Ectodermal cell (in vitro differentiated cells): ENCODE measurements at regions not wholly inside any gene's neighbourhood (a gene's known extent, or its start where the extent isn't known, plus 50 kb on each side); places are given as distances from the start of the nearest gene placed in this dataset.

Experiments
- H3K27ac ChIP-seq: 2 replicates; pipeline ENCODE4 v1.7.0; 2013; ENCODE audit warnings: mild to moderate bottlenecking, low read depth, low read length; ENCODE audit not compliant: insufficient read depth, poor library complexity, severe bottlenecking
- H3K27me3 ChIP-seq: 2 replicates; pipeline ENCODE4 v1.7.0; 2013; ENCODE audit warnings: mild to moderate bottlenecking, low read length; ENCODE audit not compliant: insufficient read depth, control insufficient read depth, poor library complexity, severe bottlenecking
- H3K36me3 ChIP-seq: one replicate; pipeline ENCODE4 v1.7.0; 2013; ENCODE audit warnings: low read length; ENCODE audit not compliant: control insufficient read depth, insufficient read depth
- H3K4me1 ChIP-seq: one replicate; pipeline ENCODE4 v1.7.0; 2013; ENCODE audit warnings: low read length; ENCODE audit not compliant: control insufficient read depth, insufficient read depth
- H3K4me3 ChIP-seq: 2 replicates; pipeline ENCODE4 v1.7.0; 2013; ENCODE audit warnings: low read depth, low read length, control low read depth; ENCODE audit not compliant: insufficient read depth
- H3K9me3 ChIP-seq: 2 replicates; pipeline ENCODE4 v1.7.0; 2013; ENCODE audit warnings: mild to moderate bottlenecking, low read length, moderate library complexity; ENCODE audit not compliant: control insufficient read depth
- WGBS, 2 experiments: methylation state at CpG; one replicate each; pipeline ENCODE4 v1.1.7; 2013; ENCODE audit warnings: missing lambda C conversion rate in 2 of 2; 5-methylcytosine and 5-hydroxymethylcytosine counted together

GRCh38 chr11:134750619-134751018 lies 338.6 kb upstream of the B3GAT1 start:
- Histone ChIP-seq H3K27me3 (no peaks in the 10 kb centered on the region), H3K4me1 (no peaks in the 10 kb centered on the region), H3K36me3 (no peaks in the 10 kb centered on the region), H3K4me3 (no peak overlapping the region), H3K27ac (no peak overlapping the region), H3K9me3 (peaks cover 3% of the 10 kb centered on the region)
- 91 to 100% methylated on average over 2 of the region's 2 CpGs for WGBS, 2 experiments

- no peak overlapping the region for H3K27ac ChIP-seq
- no peaks in the 10 kb centered on the region for H3K4me1 ChIP-seq
- H3K27me3 ChIP-seq, result no peaks in the 10 kb centered on the region
- no peak overlapping the region for H3K4me3 ChIP-seq
- peaks cover 3% of the 10 kb centered on the region for H3K9me3 ChIP-seq
- H3K36me3 ChIP-seq, result no peaks in the 10 kb centered on the region
- 68% methylated on average over 5 of the region's 5 CpGs for WGBS, 2 experiments
Measured at GRCh38 chr11:134749040-134749839, 337.2 kb upstream of the B3GAT1 start.

- Histone ChIP-seq H3K36me3 (no peaks in the 10 kb centered on the region), H3K27me3 (no peaks in the 10 kb centered on the region), H3K4me1 (peaks cover 8% of the 10 kb centered on the region), H3K4me3 (no peak overlapping the region), H3K9me3 (peaks cover 3% of the 10 kb centered on the region), H3K27ac (no peak overlapping the region)
- 91 to 100% methylated on average over 2 of the region's 2 CpGs for WGBS, 2 experiments
Measured at GRCh38 chr11:134746609-134747008, 334.6 kb upstream of the B3GAT1 start.

- H3K4me1 ChIP-seq, result peaks cover 8% of the 10 kb centered on the region
- H3K9me3 ChIP-seq, result peaks cover 3% of the 10 kb centered on the region
- H3K36me3 ChIP-seq, result no peaks in the 10 kb centered on the region
- H3K27ac ChIP-seq, result no peak overlapping the region
- no peak overlapping the region for H3K4me3 ChIP-seq
- WGBS, 2 experiments, result 96 to 97% methylated on average over 3 of the region's 3 CpGs
- H3K27me3 ChIP-seq, result no peaks in the 10 kb centered on the region
Measured at GRCh38 chr11:134745456-134745855, 333.4 kb upstream of the B3GAT1 start.

- Histone ChIP-seq H3K4me1 (peaks cover 8% of the 10 kb centered on the region), H3K9me3 (peaks cover 3% of the 10 kb centered on the region), H3K36me3 (no peaks in the 10 kb centered on the region), H3K27ac (no peak overlapping the region), H3K4me3 (no peak overlapping the region), H3K27me3 (no peaks in the 10 kb centered on the region)
- WGBS, 2 experiments, result 97% methylated on average over 4 of the region's 4 CpGs
Measured at GRCh38 chr11:134743820-134744195, 331.8 kb upstream of the B3GAT1 start.

GRCh38 chr11:134742956-134743819 lies 331.1 kb upstream of the B3GAT1 start:
- H3K9me3 ChIP-seq, result peaks cover under 1% of the 10 kb centered on the region
- H3K4me3 ChIP-seq, result no peak overlapping the region

GRCh38 chr11:134742224-134742612 lies 330.2 kb upstream of the B3GAT1 start:
- no peaks in the 10 kb centered on the region for H3K27me3 ChIP-seq
- 93% methylated on average over 6 of the region's 6 CpGs for WGBS, 2 experiments
- H3K36me3 ChIP-seq, result no peaks in the 10 kb centered on the region
- no peak overlapping the region for H3K4me3 ChIP-seq
- H3K27ac ChIP-seq, result no peak overlapping the region
- peaks cover 8% of the 10 kb centered on the region for H3K4me1 ChIP-seq
- no peaks in the 10 kb centered on the region for H3K9me3 ChIP-seq

More at GRCh38 chr11:134742956-134743819, 331.1 kb upstream of the B3GAT1 start:
- Histone ChIP-seq H3K36me3 (no peaks in the 10 kb centered on the region), H3K27me3 (no peaks in the 10 kb centered on the region), H3K27ac (no peak overlapping the region), H3K4me1 (peaks cover 8% of the 10 kb centered on the region)
- 79% methylated on average over 12 of the region's 12 CpGs for WGBS, 2 experiments

- 86 to 89% methylated on average over 9 to 10 of the region's 10 CpGs for WGBS, 2 experiments
- H3K4me3 ChIP-seq, result no peak overlapping the region
- H3K27ac ChIP-seq, result no peak overlapping the region
- H3K36me3 ChIP-seq, result no peaks in the 10 kb centered on the region
- peaks cover 8% of the 10 kb centered on the region for H3K4me1 ChIP-seq
- H3K27me3 ChIP-seq, result no peaks in the 10 kb centered on the region
- H3K9me3 ChIP-seq, result no peaks in the 10 kb centered on the region
Measured at GRCh38 chr11:134741453-134742223, 329.6 kb upstream of the B3GAT1 start.

GRCh38 chr11:134740590-134741261 lies 328.7 kb upstream of the B3GAT1 start:
- 90 to 91% methylated on average over 9 of the region's 9 CpGs for WGBS, 2 experiments
- Histone ChIP-seq H3K9me3 (no peaks in the 10 kb centered on the region), H3K4me1 (peaks cover 8% of the 10 kb centered on the region), H3K27ac (no peak overlapping the region), H3K36me3 (no peaks in the 10 kb centered on the region), H3K4me3 (no peak overlapping the region), H3K27me3 (no peaks in the 10 kb centered on the region)
